H1 (cell line): ENCODE measurements at regions not wholly inside any gene's neighbourhood (a gene's known extent, or its start where the extent isn't known, plus 50 kb on each side); places are given as distances from the start of the nearest gene placed in this dataset.

ENCODE experiments used
- CTCF ChIA-PET: fragments of 300-600 bp; sonication (Branson Sonifier 250); formaldehyde crosslinking; loops from one replicate; lab custom pipeline; 2021; ENCODE audit not compliant: partially characterized antibody; lab: Charles Lee
- POLR2A ChIA-PET: fragments of 300-600 bp; sonication (Branson Sonifier 250); formaldehyde crosslinking; loops from one replicate; lab custom pipeline; 2021; ENCODE audit warnings: inconsistent platforms; ENCODE audit not compliant: partially characterized antibody; lab: Charles Lee
- DNase-seq, 2 experiments: peaks; one replicate each; pipeline versions ENCODE4 v3.0.0 to v3.0.0-alpha.2; 2010 to 2022; ENCODE audit warnings: low spot score in 2 of 2, low read depth in 1 of 2, mixed read lengths in 1 of 2
- FAIRE-seq: peaks from 2 replicates; lab custom pipeline; 2011; peaks lifted over from hg19 to GRCh38; lab: Jason Lieb, UNC
- H2AFZ ChIP-seq: 2 replicates; pipeline ENCODE4 v1.8.1; 2012; ENCODE audit warnings: low read length, inconsistent platforms
- H2AK5ac ChIP-seq: 2 replicates; pipeline ENCODE4 v1.6.1; 2013; ENCODE audit warnings: low read depth, low read length
- H2BK120ac ChIP-seq: replicated peaks from 2 replicates; pipeline ENCODE3; 2013; ENCODE audit warnings: low read depth, low read length, inconsistent platforms
- H2BK12ac ChIP-seq: 2 replicates; pipeline ENCODE4 v1.6.1; 2013; ENCODE audit warnings: low read depth, low read length
- H2BK15ac ChIP-seq: 2 replicates; pipeline ENCODE4 v1.6.1; 2013; ENCODE audit warnings: low read length
- H2BK20ac ChIP-seq: 2 replicates; pipeline ENCODE4 v1.6.1; 2013; ENCODE audit warnings: low read length
- H2BK5ac ChIP-seq: 2 replicates; pipeline ENCODE4 v1.6.1; 2013; ENCODE audit warnings: low read depth, low read length
- H3K14ac ChIP-seq: 2 replicates; pipeline ENCODE4 v1.6.1; 2013; ENCODE audit warnings: inconsistent platforms; ENCODE audit not compliant: insufficient read length
- H3K18ac ChIP-seq: 2 replicates; pipeline ENCODE4 v1.6.1; 2013; ENCODE audit warnings: low read length; ENCODE audit errors: extremely low read depth
- H3K23ac ChIP-seq: 2 replicates; pipeline ENCODE4 v1.6.1; 2013; ENCODE audit warnings: inconsistent platforms; ENCODE audit not compliant: insufficient read length
- H3K23me2 ChIP-seq: 2 replicates; pipeline ENCODE4 v1.6.1; 2013; ENCODE audit warnings: low read depth, low read length
- H3K27ac ChIP-seq: 2 replicates; pipeline ENCODE4 v1.6.1; 2011; ENCODE audit warnings: low read depth, low read length, inconsistent platforms
- H3K27me3 ChIP-seq, 4 experiments: replicated peaks in 1 of 4; 1 replicate in 1 of 4; 2 replicates in 3 of 4; pipeline versions ENCODE4 v1.6.1 to v1.8.1; 2011 to 2013; ENCODE audit warnings: low read length in 3 of 4, mild to moderate bottlenecking in 3 of 4, inconsistent platforms in 2 of 4, mixed read lengths in 2 of 4, moderate library complexity in 1 of 4; ENCODE audit not compliant: control insufficient read depth in 3 of 4, insufficient read depth in 3 of 4; ENCODE audit errors: extremely low read depth in 1 of 4
- H3K36me3 ChIP-seq, 4 experiments: 2 replicates each; pipeline versions ENCODE4 v1.6.1 to v1.8.1; 2011 to 2013; ENCODE audit warnings: mild to moderate bottlenecking in 4 of 4, low read length in 3 of 4, moderate library complexity in 2 of 4, control low read depth in 1 of 4, inconsistent platforms in 1 of 4; ENCODE audit not compliant: insufficient read depth in 4 of 4, control insufficient read depth in 2 of 4
- H3K4ac ChIP-seq: replicated peaks from 2 replicates; pipeline ENCODE3; 2013; ENCODE audit warnings: low read length, low read depth, mixed read lengths, inconsistent platforms; ENCODE audit not compliant: insufficient read length
- H3K4me1 ChIP-seq, 4 experiments: replicated peaks in 1 of 4; 1 replicate in 1 of 4; 2 replicates in 3 of 4; pipeline versions ENCODE4 v1.6.1 to v1.8.1; 2011 to 2013; ENCODE audit warnings: low read length in 3 of 4, inconsistent platforms in 2 of 4, mixed read lengths in 1 of 4; ENCODE audit not compliant: insufficient read depth in 4 of 4, control insufficient read depth in 3 of 4
- H3K4me2 ChIP-seq, 2 experiments: 2 replicates each; pipeline versions ENCODE4 v1.6.1 to v1.8.1; 2011 to 2013; ENCODE audit warnings: low read depth in 2 of 2, low read length in 2 of 2, control low read depth in 1 of 2, inconsistent platforms in 1 of 2, mild to moderate bottlenecking in 1 of 2; ENCODE audit not compliant: insufficient read depth in 1 of 2
- H3K4me3 ChIP-seq, 4 experiments: fragments of 200-600, 300-600 bp in 1 of 4; sonication (generic), shearing (Covaris generic), sonication (Bioruptor Twin) in 1 of 4; 2 replicates each; pipeline versions ENCODE4 v1.5.1 to v1.8.1; 2011 to 2016; ENCODE audit warnings: low read length in 4 of 4, low read depth in 3 of 4, control low read depth in 2 of 4, inconsistent platforms in 2 of 4, mild to moderate bottlenecking in 2 of 4, mixed read lengths in 1 of 4, moderate library complexity in 1 of 4; ENCODE audit not compliant: insufficient read depth in 2 of 4; ENCODE audit errors: extremely low read depth in 1 of 4
- H3K56ac ChIP-seq: replicated peaks from 2 replicates; pipeline ENCODE3; 2013; ENCODE audit warnings: low read depth, mild to moderate bottlenecking, mixed read lengths, low read length, inconsistent platforms; ENCODE audit not compliant: insufficient read length
- H3K79me1 ChIP-seq: 2 replicates; pipeline ENCODE4 v1.6.1; 2013; ENCODE audit warnings: low read depth, low read length, control low read depth
- H3K79me2 ChIP-seq, 2 experiments: 2 replicates each; pipeline versions ENCODE4 v1.6.1 to v1.8.1; 2012 to 2013; ENCODE audit warnings: low read length in 2 of 2, mild to moderate bottlenecking in 2 of 2, inconsistent platforms in 1 of 2; ENCODE audit not compliant: insufficient read depth in 2 of 2, control insufficient read depth in 1 of 2
- H3K9ac ChIP-seq, 4 experiments: replicated peaks in 1 of 4; 1 replicate in 1 of 4; 2 replicates in 3 of 4; pipeline versions ENCODE4 v1.6.1 to v1.8.1; 2011 to 2013; ENCODE audit warnings: low read depth in 3 of 4, low read length in 3 of 4, control low read depth in 2 of 4, mild to moderate bottlenecking in 2 of 4, moderate library complexity in 2 of 4, inconsistent platforms in 1 of 4; ENCODE audit errors: extremely low read depth in 1 of 4
- H3K9me3 ChIP-seq, 2 experiments: 2 replicates each; pipeline versions ENCODE4 v1.6.1 to v1.8.1; 2012 to 2013; ENCODE audit warnings: mild to moderate bottlenecking in 2 of 2, moderate library complexity in 2 of 2, control low read depth in 1 of 2, inconsistent platforms in 1 of 2, low read depth in 1 of 2, low read length in 1 of 2, mixed read lengths in 1 of 2; ENCODE audit not compliant: insufficient read depth in 2 of 2
- H4K20me1 ChIP-seq, 2 experiments: replicated peaks in 1 of 2; 2 replicates each; pipeline versions ENCODE3 to v1.8.1; 2011 to 2013; ENCODE audit warnings: inconsistent platforms in 2 of 2, low read length in 2 of 2, mild to moderate bottlenecking in 1 of 2; ENCODE audit not compliant: insufficient read depth in 2 of 2, control insufficient read depth in 1 of 2
- H4K5ac ChIP-seq: 2 replicates; pipeline ENCODE4 v1.6.1; 2013; ENCODE audit warnings: low read length, low read depth, mixed read lengths, inconsistent platforms; ENCODE audit not compliant: insufficient read length
- H4K8ac ChIP-seq: 2 replicates; pipeline ENCODE4 v1.8.0; 2013; ENCODE audit warnings: mild to moderate bottlenecking, moderate library complexity, low read length, inconsistent platforms; ENCODE audit not compliant: insufficient read depth; ENCODE audit errors: extremely low read depth
- H4K91ac ChIP-seq: replicated peaks from 2 replicates; pipeline ENCODE3; 2013; ENCODE audit warnings: low read length, mixed read lengths, inconsistent platforms; ENCODE audit not compliant: insufficient read length
- BACH1 ChIP-seq: IDR thresholded peaks from 2 replicates; pipeline ENCODE4 v1.6.1; 2012; ENCODE audit warnings: low read length, improper control_type of control experiment
- CBX5 ChIP-seq: fragments of 300-800, 300-1000 bp; sonication (generic); IDR thresholded peaks from 2 replicates; pipeline ENCODE4 v1.7.1; 2016; ENCODE audit warnings: antibody characterized with exemption, low read length, low read depth
- CTBP2 ChIP-seq: IDR thresholded peaks from 2 replicates; pipeline ENCODE4 v1.7.0; 2011; ENCODE audit warnings: borderline replicate concordance, mild to moderate bottlenecking, moderate library complexity, mixed read lengths, low read length; ENCODE audit not compliant: insufficient read depth, insufficient read length
- KDM5A ChIP-seq: fragments of 200-600 bp; IDR thresholded peaks from 2 replicates; pipeline ENCODE4 v1.7.1; 2012; ENCODE audit warnings: mild to moderate bottlenecking, low read length, inconsistent platforms, mixed read lengths
- SIN3A ChIP-seq, 2 experiments: IDR thresholded peaks in 1 of 2; conservative IDR thresholded peaks in 1 of 2; 2 replicates each; pipeline ENCODE4 v1.6.1; 2011 to 2012; ENCODE audit warnings: low read length in 2 of 2, improper control_type of control experiment in 1 of 2, low read depth in 1 of 2, mild to moderate bottlenecking in 1 of 2
- SIX5 ChIP-seq: IDR thresholded peaks from 2 replicates; pipeline ENCODE4 v1.6.1; 2011; ENCODE audit warnings: mild to moderate bottlenecking, low read depth, low read length
- TCF12 ChIP-seq: IDR thresholded peaks from 2 replicates; pipeline ENCODE4 v1.6.1; 2011; ENCODE audit warnings: low read depth, mild to moderate bottlenecking, low read length
- WGBS, 2 experiments: shearing (Covaris generic) in 1 of 2; methylation state at CpG; one replicate each; pipeline versions ENCODE4 v1.1.6 to v1.1.7; 2013 to 2015; ENCODE audit warnings: low lambda C conversion rate in 2 of 2, mixed read lengths in 2 of 2, inconsistent platforms in 1 of 2, low coverage in 1 of 2, missing lambda C conversion rate in 1 of 2; ENCODE audit not compliant: insufficient replicate concordance in 2 of 2, insufficient coverage in 1 of 2, insufficient read length in 1 of 2; ENCODE audit errors: extremely low coverage in 1 of 2, missing lambda C conversion rate in 1 of 2; 5-methylcytosine and 5-hydroxymethylcytosine counted together

DNA sequence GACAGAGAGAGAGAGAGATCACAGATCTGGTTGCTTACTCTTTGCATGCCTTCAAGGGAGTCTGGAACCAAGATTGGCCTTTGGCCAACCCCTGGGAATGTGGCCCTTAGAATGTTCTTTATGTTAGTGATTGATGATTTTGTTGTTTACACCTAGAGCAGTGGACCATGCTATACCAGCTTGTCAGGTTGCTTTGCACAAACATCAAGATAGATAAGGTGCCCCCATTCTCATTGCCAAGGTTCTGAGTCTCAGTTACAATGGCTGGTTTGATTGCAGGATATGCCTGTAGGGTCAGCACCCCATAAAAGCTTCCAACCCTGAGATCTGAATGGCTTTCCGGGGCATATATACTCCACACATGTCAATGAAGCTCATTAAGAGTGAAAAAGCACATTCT, 53.5 kb upstream of the SLC2A12 start:
- H2BK120ac ChIP-seq: no peak overlapping the region
- H3K4ac ChIP-seq: no peak overlapping the region
- H4K5ac ChIP-seq: no peak overlapping the region
- FAIRE-seq: no peak
- no peak overlapping the region for H2BK15ac ChIP-seq
- no peak overlapping the region for H3K9ac ChIP-seq
- H3K23me2 ChIP-seq: no peaks in the 10 kb centered on the region
- no peak overlapping the region for H3K18ac ChIP-seq
- no peak for TF ChIP-seq CTBP2
- no peak for TF ChIP-seq KDM5A
- TF ChIP-seq SIN3A (conservative IDR thresholded peaks at IDR 0.05 in 1 of 2, IDR thresholded peaks at IDR 0.05 in 1 of 2; ENCODE audit: low read depth in 1 of 2, low read length in 2 of 2): no peak
- TF ChIP-seq SIX5: no peak
- TF ChIP-seq BACH1: no peak
- TF ChIP-seq TCF12: no peak
- no peak for TF ChIP-seq CBX5
- no peak overlapping the region for H3K27ac ChIP-seq
- WGBS, 2 experiments: 92% methylated on average over 1 of the region's 1 CpG; no CpG with 5 or more reads in 1 of the 2 experiments
- H4K20me1 ChIP-seq: no peaks in the 10 kb centered on the region
- H3K56ac ChIP-seq: no peak overlapping the region
- no peak for DNase-seq
- no peak overlapping the region for H3K14ac ChIP-seq
- H3K4me3 ChIP-seq: no peak overlapping the region
- H3K4me2 ChIP-seq: no peak overlapping the region
- H4K8ac ChIP-seq: no peak overlapping the region
- H3K79me2 ChIP-seq: no peaks in the 10 kb centered on the region
- H3K23ac ChIP-seq: no peak overlapping the region
- H3K36me3 ChIP-seq: no peaks in the 10 kb centered on the region
- no peak overlapping the region for H2BK20ac ChIP-seq
- H2BK12ac ChIP-seq: no peak overlapping the region
- H3K9me3 ChIP-seq: no peaks in the 10 kb centered on the region
- H2AK5ac ChIP-seq: no peak overlapping the region
- no peak overlapping the region for H2AFZ ChIP-seq
- no peaks in the 10 kb centered on the region for H3K79me1 ChIP-seq
- no peaks in the 10 kb centered on the region for H3K27me3 ChIP-seq
- H4K91ac ChIP-seq: no peak overlapping the region
- no peaks in the 10 kb centered on the region for H3K4me1 ChIP-seq
- no peak overlapping the region for H2BK5ac ChIP-seq
- POLR2A ChIA-PET: interaction anchor here (0.9 kb wide), 1 partner anchor 143 kb away, joined by 3 read pairs; no protein-coding TSS in a partner anchor
- CTCF ChIA-PET: interaction anchor here (0.6 to 9.3 kb wide), 4 partner anchors 10 to 183 kb away, joined by 3 to 77 read pairs (median 28); no protein-coding TSS in a partner anchor
